GM11168 (cell line): ENCODE measurements at regions not wholly inside any gene's neighbourhood (a gene's known extent, or its start where the extent isn't known, plus 50 kb on each side); places are given as distances from the start of the nearest gene placed in this dataset.

Source experiments
- in situ Hi-C: fragments of 300-500 bp; cut with MboI; formaldehyde crosslinking; loops from one replicate; pipeline ENCODE4 v1.12.0; 2022; ENCODE audit warnings: low sequenced_read_pairs; ENCODE audit not compliant: unreplicated experiment

DNA sequence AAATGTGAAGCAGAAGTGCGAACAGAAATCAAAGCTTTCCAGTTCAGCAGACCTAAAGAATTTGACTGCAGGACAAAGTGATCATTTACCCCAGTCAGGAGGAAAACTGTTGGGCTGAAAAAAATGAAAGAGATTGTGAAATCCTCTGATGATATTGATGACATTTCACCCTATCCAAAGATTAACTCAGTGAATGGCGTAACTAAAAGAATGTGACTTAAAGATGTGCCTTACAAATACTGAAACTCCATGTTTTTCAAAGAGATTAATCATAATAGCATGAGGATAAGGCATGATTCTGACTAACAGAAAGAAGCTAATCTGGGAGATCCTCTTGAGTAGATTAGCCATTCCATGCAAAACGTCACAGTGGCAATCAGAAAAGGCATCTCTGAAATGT is 225.6 kb downstream of the DUSP6 start:
- in situ Hi-C loops: no loop called here

GRCh38 chr12:89122852-89123251 is 229.4 kb downstream of the DUSP6 start:
- in situ Hi-C loops: no loop called here

DNA sequence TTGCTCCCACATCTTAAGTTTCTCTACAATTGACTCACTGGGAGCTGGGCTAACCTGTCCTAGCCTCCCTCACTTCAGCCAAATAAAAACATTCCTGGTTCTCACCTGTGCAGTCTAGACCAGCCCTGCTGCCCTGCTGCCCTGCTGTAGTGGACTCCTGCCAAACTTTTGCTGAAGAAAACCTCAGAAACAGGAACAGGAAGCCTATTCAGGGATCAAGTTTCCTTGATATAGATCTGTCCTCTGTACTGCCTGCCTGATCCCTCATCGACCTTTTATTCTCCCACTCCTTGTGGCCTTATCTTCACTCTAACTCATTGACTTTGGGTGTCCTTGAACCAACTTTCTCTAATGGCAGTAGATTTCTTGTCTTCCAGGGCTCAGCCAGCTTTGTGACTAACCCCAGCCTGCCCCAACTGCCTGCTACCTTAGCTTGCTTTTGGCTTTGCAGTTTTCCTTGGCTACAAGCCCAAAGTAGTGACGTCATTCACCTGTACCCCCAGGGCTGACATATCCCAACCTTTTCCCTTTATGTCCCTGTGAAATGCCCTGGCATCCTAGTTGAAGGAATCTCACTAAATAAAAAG is 234.8 kb downstream of the DUSP6 start:
- in situ Hi-C loops: no loop called here

- in situ Hi-C loops: no loop called here
Observed at GRCh38 chr12:89111964-89112363, 240.3 kb downstream of the DUSP6 start.

DNA sequence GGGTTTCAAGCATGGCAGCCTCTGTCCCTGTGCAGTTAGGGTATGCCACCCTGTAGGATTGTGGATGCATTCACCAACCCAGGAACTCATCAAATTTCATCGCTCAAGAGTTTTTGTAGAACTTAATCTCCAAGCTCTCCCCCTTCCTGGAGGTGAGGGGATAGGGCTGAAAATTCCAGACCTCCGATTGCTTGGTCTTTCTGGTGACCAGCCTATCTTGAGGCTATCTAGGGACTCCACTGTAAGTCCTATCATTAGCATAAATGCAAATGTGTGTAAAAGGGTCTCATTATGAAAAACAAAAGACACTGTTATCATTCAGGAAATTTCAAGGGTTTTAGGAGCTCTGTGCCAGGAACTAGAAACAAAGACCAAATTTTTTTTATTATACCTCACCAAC is 244.0 kb downstream of the DUSP6 start:
- in situ Hi-C loops: no loop called here

DNA sequence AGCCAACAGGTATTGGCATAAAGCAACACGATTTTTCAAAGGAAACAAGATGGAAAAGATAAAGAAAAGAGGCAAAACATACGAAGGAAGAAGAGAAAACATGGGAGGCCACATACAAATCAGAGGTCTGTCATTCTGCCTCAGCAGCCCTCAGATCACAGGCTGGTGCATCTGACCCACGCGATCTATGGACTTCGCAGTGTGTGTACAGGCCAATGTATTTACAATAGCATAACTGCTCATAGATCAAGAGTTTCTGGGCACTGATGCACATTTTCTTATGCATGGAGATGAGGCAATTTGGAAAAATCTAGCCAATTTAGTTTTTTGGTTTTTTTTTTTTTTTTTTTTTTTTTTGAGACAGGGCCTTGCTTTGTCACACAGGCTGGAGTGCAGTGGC is 245.4 kb downstream of the DUSP6 start:
- in situ Hi-C loops: no loop called here

- in situ Hi-C loops: no loop called here
Observed at GRCh38 chr12:89105243-89105642, 247.1 kb downstream of the DUSP6 start.

DNA sequence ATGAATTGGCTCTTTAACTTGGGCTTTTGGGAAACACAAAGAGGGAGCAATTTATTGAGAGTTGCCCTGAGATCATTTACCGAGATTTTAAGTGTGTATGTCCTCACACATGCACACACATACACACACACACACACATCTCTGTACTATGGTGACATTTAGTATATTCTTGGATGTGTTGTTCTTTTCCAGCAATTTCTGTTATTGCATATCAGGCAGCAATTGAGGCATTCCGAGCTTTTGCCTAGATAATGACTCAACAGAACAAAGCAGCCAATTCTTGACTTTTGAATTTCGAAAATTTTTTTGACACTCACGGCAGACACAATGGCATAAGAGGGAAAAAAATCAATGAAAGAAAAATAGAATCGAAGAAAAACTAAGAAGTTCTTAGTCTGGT is 248.5 kb downstream of the DUSP6 start:
- in situ Hi-C loops: no loop called here

GRCh38 chr12:89101440-89101839 is 250.9 kb downstream of the DUSP6 start:
- in situ Hi-C loops: no loop called here

- in situ Hi-C loops: no loop called here
Observed at GRCh38 chr12:89098441-89099112, 253.7 kb downstream of the DUSP6 start.

DNA sequence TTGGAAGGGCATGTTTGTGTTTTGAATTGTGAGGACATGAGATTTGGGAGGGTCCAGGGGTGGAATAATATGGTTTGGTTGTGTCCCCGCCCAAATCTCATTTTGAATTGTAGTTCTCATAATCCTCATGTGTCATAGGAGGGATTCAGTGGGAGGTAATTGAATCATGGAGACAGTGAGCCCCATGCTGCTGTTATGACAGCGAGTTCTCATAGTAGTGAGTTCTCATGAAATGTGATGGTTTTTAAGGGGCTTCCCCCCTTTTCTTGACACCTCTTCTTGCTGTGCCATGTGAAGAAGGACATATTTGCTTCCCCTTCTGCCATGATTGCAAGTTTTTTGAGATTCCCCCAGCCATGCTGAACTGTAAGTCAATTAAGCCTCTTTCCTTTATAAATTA is 260.0 kb downstream of the DUSP6 start:
- in situ Hi-C loops: no loop called here

DNA sequence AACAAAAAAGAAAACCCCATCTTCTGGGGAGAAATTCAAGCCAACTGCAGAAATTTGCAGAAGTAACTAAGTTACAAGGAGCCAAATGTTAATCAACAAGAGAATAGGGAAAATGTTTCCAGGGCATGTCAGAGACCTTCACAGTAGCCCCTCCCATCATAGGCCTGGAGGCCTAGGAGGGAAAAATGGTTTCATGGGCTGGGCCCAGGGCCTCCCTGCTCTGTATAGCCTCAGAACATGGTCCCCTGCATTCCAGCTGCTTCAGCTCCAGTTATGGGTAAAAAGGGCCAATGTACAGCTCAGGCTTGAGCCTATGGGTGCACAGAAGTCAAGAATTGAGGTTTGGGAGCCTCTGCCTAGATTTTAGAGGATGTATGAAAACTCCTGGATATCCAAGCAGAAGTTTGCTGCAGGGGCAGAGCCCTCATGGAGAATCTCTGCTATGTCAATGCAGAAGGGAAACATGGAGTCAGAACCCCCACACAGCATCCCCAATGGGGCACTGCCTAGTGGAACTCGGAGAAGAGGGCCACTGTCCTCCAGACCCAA is 260.9 kb downstream of the DUSP6 start:
- in situ Hi-C loops: no loop called here

GRCh38 chr12:89089264-89089663 is 263.0 kb downstream of the DUSP6 start:
- in situ Hi-C loops: no loop called here

- in situ Hi-C loops: no loop called here
Observed at GRCh38 chr12:89087876-89088275, 264.4 kb downstream of the DUSP6 start.

- in situ Hi-C loops: no loop called here
Observed at GRCh38 chr12:89087149-89087825, 265.0 kb downstream of the DUSP6 start.

DNA sequence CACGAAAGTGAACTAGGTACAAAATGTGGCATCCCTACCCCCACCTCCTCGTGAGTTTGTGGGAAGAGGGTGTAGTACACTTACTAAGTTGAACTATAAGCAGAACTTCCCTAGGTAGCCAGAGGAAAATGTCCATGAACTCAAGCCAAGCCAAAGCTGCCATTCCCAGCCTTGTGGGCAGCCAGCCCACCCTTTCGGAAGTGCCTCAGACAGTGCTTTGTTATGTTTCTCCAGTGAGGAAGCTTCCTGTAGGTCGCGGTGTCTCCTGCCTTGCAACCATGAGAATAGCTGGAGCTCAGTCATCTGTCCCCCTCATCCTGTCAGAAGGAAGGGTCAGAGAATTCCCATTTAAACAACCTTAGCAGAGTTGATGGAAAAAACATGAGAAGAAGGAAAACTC is 266.9 kb downstream of the DUSP6 start:
- in situ Hi-C loops: no loop called here

DNA sequence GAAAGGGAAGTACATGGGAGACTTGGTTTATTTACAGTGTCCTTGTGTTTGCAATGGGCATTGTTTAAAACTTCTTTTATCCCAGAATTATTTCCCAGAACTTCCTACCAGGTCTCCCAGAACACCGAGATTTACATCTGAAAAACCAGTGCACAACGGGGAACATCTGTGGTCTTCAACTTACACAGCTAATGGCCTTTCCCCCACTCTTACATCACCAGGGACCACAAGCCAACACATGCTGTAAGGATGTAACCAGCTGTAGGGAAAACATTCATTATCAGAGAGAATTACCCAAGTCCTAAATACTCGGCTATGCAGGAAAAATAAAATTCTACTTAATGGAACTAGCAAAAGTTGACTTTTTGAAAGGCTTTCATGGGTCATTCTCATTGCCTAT is 267.6 kb downstream of the DUSP6 start:
- in situ Hi-C loops: no loop called here

GRCh38 chr12:89083491-89083890 is 268.8 kb downstream of the DUSP6 start:
- in situ Hi-C loops: no loop called here

DNA sequence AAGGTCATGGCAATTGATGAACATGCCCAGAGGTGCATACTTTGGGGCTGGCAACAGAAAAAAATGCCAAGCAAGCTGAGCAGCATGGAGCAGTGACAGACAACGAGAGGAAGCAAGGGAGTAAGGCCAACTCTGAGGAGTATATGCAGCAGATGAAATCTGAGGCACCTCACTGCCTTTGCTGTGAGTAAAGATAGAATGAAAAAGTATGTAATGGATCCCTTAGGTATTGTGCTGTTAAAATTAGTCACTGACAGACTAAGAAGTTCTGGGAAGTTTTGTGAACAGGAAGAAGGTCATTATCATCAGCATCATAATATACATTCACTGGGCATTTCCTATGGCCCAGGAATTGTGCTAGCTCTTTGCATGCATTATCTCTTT is 269.9 kb downstream of the DUSP6 start:
- in situ Hi-C loops: no loop called here

DNA sequence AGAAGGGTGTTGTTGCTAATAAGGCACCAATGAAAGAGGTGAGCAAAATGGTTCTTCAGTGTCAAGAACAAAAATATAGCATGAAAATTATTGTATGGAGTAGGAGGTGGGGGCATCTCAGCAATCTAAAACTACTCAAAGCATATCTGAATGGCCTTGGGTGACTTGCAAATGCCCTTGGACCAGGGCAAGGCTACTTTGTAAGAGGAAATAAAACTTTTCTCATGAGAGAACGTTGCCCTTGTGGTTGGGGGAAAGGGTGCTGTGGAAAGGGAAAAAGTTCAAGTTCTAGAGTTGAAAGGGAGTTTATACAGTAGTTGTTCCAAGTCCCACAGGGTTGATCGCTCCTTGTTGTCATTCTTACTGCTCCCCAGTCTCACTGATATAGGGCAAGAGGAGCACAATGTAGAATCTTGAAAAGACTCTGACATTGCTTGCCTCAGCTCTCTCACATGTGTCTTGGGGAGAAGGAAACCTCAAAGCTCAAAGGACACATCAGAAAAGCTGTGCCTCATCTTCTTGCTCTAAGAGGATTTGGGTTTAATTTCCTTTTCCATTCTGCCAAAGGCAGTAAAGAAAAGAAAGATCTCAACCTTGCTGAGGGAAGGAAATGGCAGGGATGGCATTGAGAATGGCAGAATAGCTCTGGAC is 270.5 kb downstream of the DUSP6 start:
- in situ Hi-C loops: no loop called here
